H9 (cell line): ENCODE measurements at regions not wholly inside any gene's neighbourhood (a gene's known extent, or its start where the extent isn't known, plus 50 kb on each side); places are given as distances from the start of the nearest gene placed in this dataset.

ENCODE experiments used
- DNase-seq: peaks from one replicate; pipeline ENCODE4 v3.0.0-alpha.2; 2017
- H2AFZ ChIP-seq: one replicate; pipeline ENCODE4 v1.6.1; 2013; ENCODE audit warnings: mild to moderate bottlenecking, low read length, control low read depth, moderate library complexity
- H2AK5ac ChIP-seq: 2 replicates; pipeline ENCODE4 v1.6.1; 2013; ENCODE audit warnings: low read length, control low read depth, mixed read lengths; ENCODE audit not compliant: insufficient read length
- H2BK120ac ChIP-seq: one replicate; pipeline ENCODE4 v1.6.1; 2013; ENCODE audit warnings: low read depth, mild to moderate bottlenecking, low read length, control low read depth, inconsistent platforms; ENCODE audit not compliant: poor library complexity, severe bottlenecking
- H2BK12ac ChIP-seq: 2 replicates; pipeline ENCODE4 v1.6.1; 2013; ENCODE audit warnings: low read length, control low read depth, mixed read lengths, low read depth; ENCODE audit not compliant: insufficient read length
- H2BK15ac ChIP-seq: 2 replicates; pipeline ENCODE4 v1.6.1; 2013; ENCODE audit warnings: low read depth, low read length, control low read depth
- H2BK20ac ChIP-seq: one replicate; pipeline ENCODE4 v1.6.1; 2013; ENCODE audit warnings: low read depth, mild to moderate bottlenecking, low read length, control low read depth, inconsistent platforms; ENCODE audit not compliant: poor library complexity, severe bottlenecking
- H2BK5ac ChIP-seq: 2 replicates; pipeline ENCODE4 v1.6.1; 2013; ENCODE audit warnings: low read length, control low read depth, mixed read lengths; ENCODE audit not compliant: insufficient read length
- H3K14ac ChIP-seq: 2 replicates; pipeline ENCODE4 v1.6.1; 2013; ENCODE audit warnings: low read length, control low read depth; ENCODE audit not compliant: insufficient read depth
- H3K18ac ChIP-seq: 2 replicates; pipeline ENCODE4 v1.6.1; 2013; ENCODE audit warnings: low read depth, mild to moderate bottlenecking, mixed read lengths, low read length, control low read depth; ENCODE audit not compliant: insufficient read length
- H3K23ac ChIP-seq: 2 replicates; pipeline ENCODE4 v1.6.1; 2013; ENCODE audit warnings: low read length, control low read depth, mixed read lengths, low read depth; ENCODE audit not compliant: insufficient read length
- H3K23me2 ChIP-seq: 2 replicates; pipeline ENCODE4 v1.6.1; 2013; ENCODE audit warnings: low read depth, mild to moderate bottlenecking, mixed read lengths, low read length, control low read depth; ENCODE audit not compliant: insufficient read length, poor library complexity, severe bottlenecking
- H3K27ac ChIP-seq: 2 replicates; pipeline ENCODE4 v1.5.1; 2013; ENCODE audit warnings: low read length, control low read depth, mixed read lengths, low read depth; ENCODE audit not compliant: insufficient read length
- H3K27me3 ChIP-seq: 2 replicates; pipeline ENCODE4 v1.6.1; 2013; ENCODE audit warnings: low read length, control low read depth, inconsistent platforms; ENCODE audit not compliant: insufficient read depth
- H3K4ac ChIP-seq: 2 replicates; pipeline ENCODE4 v1.6.1; 2013; ENCODE audit warnings: low read depth, mild to moderate bottlenecking, control low read depth, inconsistent platforms, low read length, moderate library complexity
- H3K4me1 ChIP-seq: 2 replicates; pipeline ENCODE4 v1.6.1; 2013; ENCODE audit warnings: low read length, control low read depth, inconsistent platforms; ENCODE audit not compliant: insufficient read depth
- H3K4me2 ChIP-seq: 2 replicates; pipeline ENCODE4 v1.6.1; 2013; ENCODE audit warnings: low read length, control low read depth, mixed read lengths; ENCODE audit not compliant: insufficient read length, insufficient read depth
- H3K56ac ChIP-seq: 2 replicates; pipeline ENCODE4 v1.6.1; 2013; ENCODE audit warnings: low read depth, mild to moderate bottlenecking, mixed read lengths, low read length, control low read depth; ENCODE audit not compliant: insufficient read length
- H3K79me1 ChIP-seq: 2 replicates; pipeline ENCODE4 v1.6.1; 2013; ENCODE audit warnings: low read depth, mild to moderate bottlenecking, moderate library complexity, low read length, control low read depth, inconsistent platforms; ENCODE audit not compliant: insufficient read depth, poor library complexity, severe bottlenecking
- H3K79me2 ChIP-seq: 2 replicates; pipeline ENCODE4 v1.6.1; 2013; ENCODE audit warnings: low read length, control low read depth, inconsistent platforms; ENCODE audit not compliant: insufficient read depth
- H3K9ac ChIP-seq: 2 replicates; pipeline ENCODE4 v1.6.1; 2013; ENCODE audit warnings: low read length, control low read depth, mixed read lengths; ENCODE audit not compliant: insufficient read length; ENCODE audit errors: extremely low read depth
- H3K9me3 ChIP-seq: one replicate; pipeline ENCODE4 v1.6.1; 2013; ENCODE audit warnings: low read depth, low read length, inconsistent platforms; ENCODE audit not compliant: control insufficient read depth
- H3T11ph ChIP-seq: one replicate; pipeline ENCODE4 v1.6.1; 2013; ENCODE audit warnings: mild to moderate bottlenecking, low read length, control low read depth, inconsistent platforms
- H4K20me1 ChIP-seq: one replicate; pipeline ENCODE4 v1.6.1; 2013; ENCODE audit not compliant: control insufficient read depth, insufficient read length, insufficient read depth
- H4K5ac ChIP-seq: 2 replicates; pipeline ENCODE4 v1.6.1; 2013; ENCODE audit warnings: low read depth, mild to moderate bottlenecking, mixed read lengths, low read length, control low read depth; ENCODE audit not compliant: insufficient read length
- H4K8ac ChIP-seq: replicated peaks from 2 replicates; pipeline ENCODE4 v1.6.1; 2013; ENCODE audit warnings: low read length, control low read depth, mixed read lengths, low read depth; ENCODE audit not compliant: insufficient read length
- H4K91ac ChIP-seq: 2 replicates; pipeline ENCODE4 v1.6.1; 2013; ENCODE audit warnings: low read depth, mild to moderate bottlenecking, moderate library complexity, mixed read lengths, low read length, control low read depth; ENCODE audit not compliant: insufficient read length
- H3K27ac Mint-ChIP-seq, 3 experiments: 2 replicates in 2 of 3; 3 replicates in 1 of 3; pipeline ENCODE4 v1.8.0; 2020 to 2021; ENCODE audit warnings: mixed read lengths in 3 of 3, mild to moderate bottlenecking in 1 of 3, moderate library complexity in 1 of 3
- H3K27me3 Mint-ChIP-seq: 2 replicates; pipeline ENCODE4 v1.8.0; 2021; ENCODE audit warnings: low read depth, mild to moderate bottlenecking, moderate library complexity, mixed read lengths
- H3K36me3 Mint-ChIP-seq, 3 experiments: 2 replicates in 2 of 3; 3 replicates in 1 of 3; pipeline ENCODE4 v1.8.0; 2020 to 2021; ENCODE audit warnings: low read depth in 3 of 3, mixed read lengths in 3 of 3; ENCODE audit not compliant: insufficient read depth in 1 of 3
- H3K4me1 Mint-ChIP-seq, 2 experiments: 2 replicates each; pipeline ENCODE4 v1.8.0; 2020; ENCODE audit warnings: mixed read lengths in 2 of 2
- H3K4me3 Mint-ChIP-seq, 2 experiments: 2 replicates in 1 of 2; 3 replicates in 1 of 2; pipeline ENCODE4 v1.8.0; 2020 to 2021; ENCODE audit warnings: mild to moderate bottlenecking in 2 of 2, mixed read lengths in 2 of 2, moderate library complexity in 1 of 2
- H3K9me3 Mint-ChIP-seq, 2 experiments: 2 replicates in 1 of 2; 3 replicates in 1 of 2; pipeline ENCODE4 v1.8.0; 2020; ENCODE audit warnings: mild to moderate bottlenecking in 2 of 2, mixed read lengths in 2 of 2, moderate library complexity in 1 of 2
- CTCF ChIP-seq: fragments of 200-600 bp; sonication (generic); conservative IDR thresholded peaks from 3 replicates; pipeline ENCODE4 v1.8.0; 2021; ENCODE audit warnings: antibody characterized with exemption, mild to moderate bottlenecking
- WGBS: extraction: QIAGEN DNeasy Blood & Tissue Kit; methylation state at CpG from one replicate; pipeline ENCODE4 v1.1.7; 2013; ENCODE audit warnings: missing lambda C conversion rate, low lambda C conversion rate, mixed read lengths; ENCODE audit not compliant: insufficient read length; ENCODE audit errors: extremely low coverage; 5-methylcytosine and 5-hydroxymethylcytosine counted together

- H3K4me1 Mint-ChIP-seq: peaks cover 21% of the 10 kb centered on the region in 2 experiments
- H3K27ac Mint-ChIP-seq: no peak overlapping the region
- Histone ChIP-seq H2BK12ac (no peak overlapping the region), H3T11ph (no peak overlapping the region), H3K23me2 (no peaks in the 10 kb centered on the region), H3K9me3 (no peaks in the 10 kb centered on the region), H2AFZ (no peak overlapping the region), H3K27me3 (no peaks in the 10 kb centered on the region), H4K8ac (no peak overlapping the region), H3K27ac (no peak overlapping the region), H4K5ac (no peak overlapping the region), H4K91ac (peak overlapping the region; percentile 37), H3K4ac (no peak overlapping the region), H2BK5ac (no peak overlapping the region), H3K14ac (no peak overlapping the region), H2BK15ac (no peak overlapping the region), H2AK5ac (no peak overlapping the region), H3K9ac (no peak overlapping the region), H3K4me2 (no peak overlapping the region), H3K23ac (no peak overlapping the region), H2BK120ac (no peak overlapping the region), H3K79me1 (no peaks in the 10 kb centered on the region), H3K79me2 (no peaks in the 10 kb centered on the region), H3K18ac (no peak overlapping the region), H4K20me1 (no peaks in the 10 kb centered on the region), H3K56ac (no peak overlapping the region), H3K4me1 (peaks cover 13% of the 10 kb centered on the region; the same call in 1 of the 2 replicates), H2BK20ac (no peak overlapping the region)
- no CpG with 5 or more reads among the region's 3 CpGs for WGBS
- no peak overlapping the region for H3K4me3 Mint-ChIP-seq
- no peak for DNase-seq
- no peaks in the 10 kb centered on the region for H3K9me3 Mint-ChIP-seq
- H3K36me3 Mint-ChIP-seq: no peaks in the 10 kb centered on the region
- H3K27me3 Mint-ChIP-seq: no peaks in the 10 kb centered on the region; the same call in 1 of the 2 replicates
- no peak for TF ChIP-seq CTCF
These were observed 399.1 kb upstream of the TBL1XR1 start for GRCh38 chr3:177596248-177596815.
